Kidney epithelial cell (primary cell): ENCODE measurements at regions not wholly inside any gene's neighbourhood (a gene's known extent, or its start where the extent isn't known, plus 50 kb on each side); places are given as distances from the start of the nearest gene placed in this dataset.

Experiments used
- DNase-seq: peaks from one replicate; pipeline ENCODE4 v3.0.0-alpha.2; 2010; ENCODE audit warnings: low read depth
- H3K27me3 ChIP-seq: 2 replicates; pipeline ENCODE4 v1.6.0; 2011; ENCODE audit warnings: low read length; ENCODE audit not compliant: control insufficient read depth, insufficient read depth
- H3K36me3 ChIP-seq: 2 replicates; pipeline ENCODE4 v1.5.1; 2011; ENCODE audit warnings: low read length; ENCODE audit not compliant: control insufficient read depth, insufficient read depth
- H3K4me3 ChIP-seq: 2 replicates; pipeline ENCODE4 v1.5.1; 2011; ENCODE audit warnings: low read depth, mild to moderate bottlenecking, control low read depth, low read length
- CTCF ChIP-seq: IDR thresholded peaks from 2 replicates; pipeline ENCODE4 v1.5.1; 2011; ENCODE audit warnings: mild to moderate bottlenecking, moderate library complexity, low read length, control low read depth, inconsistent platforms; ENCODE audit not compliant: insufficient read depth, poor library complexity, severe bottlenecking

GRCh38 chr1:221994939-221995338, 253.1 kb upstream of the DUSP10 start:
- no peaks in the 10 kb centered on the region for H3K27me3 ChIP-seq
- DNase-seq: no peak
- no peaks in the 10 kb centered on the region for H3K36me3 ChIP-seq
- no peak for TF ChIP-seq CTCF
- H3K4me3 ChIP-seq: no peak overlapping the region

- Histone ChIP-seq H3K4me3 (no peak overlapping the region), H3K36me3 (no peaks in the 10 kb centered on the region), H3K27me3 (no peaks in the 10 kb centered on the region)
- TF ChIP-seq CTCF: no peak
- DNase-seq: no peak
These were observed 252.4 kb upstream of the DUSP10 start for GRCh38 chr1:221994274-221994698.

GRCh38 chr1:221993444-221993948, 251.6 kb upstream of the DUSP10 start:
- H3K4me3 ChIP-seq: no peak overlapping the region
- TF ChIP-seq CTCF: no peak
- no peaks in the 10 kb centered on the region for H3K36me3 ChIP-seq
- H3K27me3 ChIP-seq: no peaks in the 10 kb centered on the region
- no peak for DNase-seq

GRCh38 chr1:221992427-221992826, 250.5 kb upstream of the DUSP10 start:
- Histone ChIP-seq H3K27me3 (no peaks in the 10 kb centered on the region), H3K36me3 (no peaks in the 10 kb centered on the region), H3K4me3 (no peak overlapping the region)
- no peak for DNase-seq
- TF ChIP-seq CTCF: no peak

- TF ChIP-seq CTCF: no peak
- no peaks in the 10 kb centered on the region for H3K27me3 ChIP-seq
- H3K4me3 ChIP-seq: no peak overlapping the region
- H3K36me3 ChIP-seq: no peaks in the 10 kb centered on the region
- no peak for DNase-seq
These were observed 249.3 kb upstream of the DUSP10 start for GRCh38 chr1:221991221-221991620.

- DNase-seq: no peak
- no peak for TF ChIP-seq CTCF
- Histone ChIP-seq H3K27me3 (no peaks in the 10 kb centered on the region), H3K36me3 (no peaks in the 10 kb centered on the region), H3K4me3 (no peak overlapping the region)
These were observed 247.9 kb upstream of the DUSP10 start for GRCh38 chr1:221989741-221990140.
